NCI-H345 (cell line): ENCODE measurements at regions not wholly inside any gene's neighbourhood (a gene's known extent, or its start where the extent isn't known, plus 50 kb on each side); places are given as distances from the start of the nearest gene placed in this dataset.
"Not testable (repeated sequence)": the region's sequence is repeated elsewhere in the genome, so short reads cannot be mapped to it uniquely, and the experiment has no call there.

Source experiments
- DNase-seq: peaks from one replicate; lab custom pipeline; 2025; lab: John Stamatoyannopoulos, UW

DNA sequence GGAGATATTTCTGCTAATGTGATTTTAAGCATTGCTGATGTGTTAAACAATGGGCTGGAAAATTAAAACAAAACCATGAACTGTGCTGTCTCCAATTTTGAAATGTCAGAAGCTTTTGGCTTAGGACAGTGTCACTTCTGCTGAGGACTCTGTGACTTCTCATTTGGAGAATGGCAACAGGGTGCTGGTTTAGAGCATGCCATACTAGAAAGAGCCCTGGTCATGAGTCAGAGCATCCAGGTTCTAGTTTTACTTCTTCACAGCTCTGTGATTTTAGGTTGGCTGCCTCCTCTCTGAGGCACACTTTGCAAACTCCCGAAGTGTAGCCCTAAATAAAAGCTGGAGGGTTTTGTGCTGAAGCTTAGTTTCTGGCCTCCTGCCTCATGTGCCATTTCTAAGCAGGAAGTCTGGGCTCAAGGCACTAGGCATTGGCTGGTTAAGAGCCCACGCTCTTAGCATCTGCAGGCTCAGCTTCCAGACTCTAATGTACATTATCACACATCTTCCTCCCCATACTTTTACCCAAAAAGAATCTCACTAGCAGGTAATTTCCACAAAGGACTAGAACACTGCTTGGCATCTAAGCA, 193.8 kb downstream of the CNTN3 start:
- DNase-seq, result no peak

DNA sequence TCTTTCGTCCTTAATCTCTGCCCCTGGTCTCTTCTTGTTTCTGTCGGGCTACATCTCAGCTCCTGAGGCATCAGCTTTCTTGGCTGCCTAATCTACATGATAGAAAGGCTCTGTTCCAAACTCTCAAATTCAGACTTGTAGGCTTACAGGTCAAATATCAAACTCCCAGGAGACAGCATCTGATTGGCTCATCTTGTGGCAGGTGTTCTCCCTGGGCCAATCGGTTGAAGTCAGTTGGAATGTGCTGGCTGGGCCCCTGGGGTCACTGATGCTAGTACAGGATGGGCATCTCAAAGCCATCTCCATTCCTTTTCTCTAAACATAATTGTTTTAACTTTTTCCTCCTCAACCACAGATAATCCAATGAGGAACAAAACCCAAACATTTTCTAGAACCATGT, 198.7 kb downstream of the CNTN3 start:
- no peak for DNase-seq

DNA sequence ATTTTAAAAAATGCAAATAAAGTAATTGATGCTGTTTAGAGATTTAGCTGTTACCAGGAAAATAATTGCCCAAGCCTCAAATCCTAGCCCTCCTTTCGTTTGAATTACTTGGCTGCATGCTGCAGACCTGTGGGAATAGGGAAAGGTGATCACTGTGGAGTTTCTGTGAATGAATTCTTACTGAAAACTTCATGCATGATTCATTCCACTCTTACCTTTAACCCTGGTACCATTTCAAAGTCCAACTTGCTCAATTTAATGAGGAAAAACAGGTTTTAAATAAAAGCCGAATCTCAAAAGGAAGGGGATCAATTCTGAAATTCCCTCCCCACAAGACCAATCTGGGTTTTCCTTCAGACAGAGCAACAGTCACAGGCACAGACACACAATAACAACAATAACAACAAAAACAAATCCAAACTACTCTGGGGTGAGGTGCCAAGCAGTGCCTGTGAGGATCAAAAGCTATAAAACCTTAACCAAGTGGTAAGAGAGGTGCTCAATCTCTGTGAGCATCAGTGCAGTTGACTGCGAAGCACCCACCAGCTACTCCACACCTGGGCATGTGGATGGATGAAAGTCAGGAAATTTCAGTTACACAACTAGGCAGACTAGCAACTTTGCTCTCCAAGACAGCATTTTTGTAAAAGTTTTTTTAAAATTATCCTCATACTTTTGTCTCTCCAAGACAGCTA, 200.8 kb downstream of the CNTN3 start:
- no peak for DNase-seq

DNA sequence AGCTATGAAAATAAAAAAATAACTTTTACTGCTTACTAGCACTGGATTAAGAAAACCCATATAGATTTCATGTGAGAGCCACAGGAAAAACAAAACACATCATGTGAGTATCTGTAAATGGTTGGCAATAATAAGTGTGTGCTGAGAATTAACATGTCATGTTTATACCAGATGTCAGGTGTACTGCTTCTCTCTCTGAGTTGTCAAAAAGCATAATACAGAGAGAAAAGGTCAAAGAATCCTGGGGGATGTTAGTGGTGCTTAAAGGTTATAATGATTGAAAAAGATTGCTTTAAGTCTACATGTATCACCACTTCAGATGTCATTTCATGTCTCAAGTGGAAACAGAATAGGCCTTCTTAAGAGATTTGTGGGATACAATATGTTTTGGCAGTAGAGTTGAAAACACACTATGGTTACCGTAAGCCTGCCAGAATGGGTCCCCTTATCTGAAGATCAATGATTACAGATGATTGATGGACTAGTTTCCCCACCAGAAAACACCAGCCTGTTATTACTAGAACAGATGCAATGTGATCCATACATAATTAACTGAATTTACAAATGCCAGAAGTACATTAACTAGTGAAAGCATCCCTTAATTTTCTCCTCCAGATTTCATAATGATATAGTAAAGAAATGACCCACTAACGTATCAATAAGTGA, 204.1 kb downstream of the CNTN3 start:
- DNase-seq, result no peak

DNA sequence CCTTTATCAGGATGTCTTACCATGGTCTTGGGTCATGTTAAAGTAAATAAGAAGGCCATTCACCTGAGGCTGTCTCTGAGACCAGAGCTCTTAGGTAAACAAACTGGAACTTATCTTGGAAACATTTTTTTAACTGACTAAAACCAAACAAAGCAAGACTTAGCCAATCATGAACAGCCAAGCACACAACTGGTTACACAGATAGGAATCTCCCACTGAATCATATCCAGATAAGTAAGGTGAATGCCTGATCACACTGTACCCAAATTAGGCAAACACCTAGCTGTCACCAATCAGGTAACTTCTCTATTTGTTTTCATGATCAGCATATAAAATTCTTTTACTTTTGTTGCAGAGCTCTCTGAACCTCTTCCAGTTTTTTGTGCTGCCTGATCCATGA, 205.4 kb downstream of the CNTN3 start:
- no peak for DNase-seq

DNA sequence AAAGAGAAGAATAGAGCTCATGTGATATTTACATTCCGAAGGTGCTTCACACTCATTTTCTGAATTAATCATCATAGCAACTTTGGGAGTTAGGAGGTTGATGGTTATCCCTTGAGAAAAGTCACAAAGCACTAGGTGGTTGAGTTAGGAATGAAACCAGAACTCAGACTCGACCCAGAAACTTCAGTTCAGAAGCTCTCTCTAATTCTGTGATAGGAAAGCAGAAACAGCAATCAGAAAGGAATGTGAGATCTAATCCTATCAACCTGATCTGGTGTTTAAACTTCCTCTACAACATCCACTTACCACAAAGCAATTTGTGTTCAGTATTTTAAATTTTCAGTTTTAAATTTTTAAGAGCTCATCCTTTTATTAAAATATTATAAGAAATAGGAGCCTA, 211.2 kb downstream of the CNTN3 start:
- no peak for DNase-seq

DNA sequence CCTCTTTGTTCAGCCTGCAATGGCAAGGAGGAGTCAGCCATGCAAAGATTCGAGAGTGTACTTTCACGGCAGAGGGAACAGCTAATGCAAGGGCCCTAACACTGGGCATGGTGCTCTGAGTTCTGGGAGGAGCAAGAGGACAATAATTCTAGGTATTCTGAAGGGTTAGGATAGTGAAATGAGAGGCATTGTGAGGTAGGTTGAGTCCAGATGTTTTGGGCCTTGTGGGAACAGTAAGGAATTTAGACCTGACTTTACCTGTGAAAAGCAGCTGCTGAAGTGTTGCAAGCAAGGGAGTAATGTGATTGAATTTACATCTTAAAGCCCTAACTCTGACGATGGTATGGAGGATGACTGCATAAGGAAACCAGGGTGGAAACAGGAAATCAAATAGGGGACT, 211.6 kb downstream of the CNTN3 start:
- no peak for DNase-seq

DNA sequence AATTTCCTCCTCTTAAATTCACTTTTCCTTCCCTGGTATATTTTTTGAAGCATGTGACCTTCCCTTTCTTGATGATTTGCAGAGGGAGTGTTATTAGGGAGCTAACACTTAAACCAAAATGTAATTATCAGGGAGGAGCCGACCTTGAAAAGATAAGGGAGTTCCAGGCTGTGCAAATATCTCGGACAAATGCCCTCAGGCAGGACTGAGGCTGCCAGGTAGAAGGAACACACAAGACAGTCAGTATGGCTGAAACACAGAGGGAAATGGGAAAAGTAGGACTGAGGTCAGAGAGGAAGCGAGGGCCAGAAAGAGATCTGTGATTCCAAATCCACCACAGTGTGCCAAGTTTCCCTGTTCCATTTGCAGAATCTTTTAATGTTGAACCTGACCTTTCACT, 221.0 kb downstream of the CNTN3 start:
- DNase-seq, result no peak

DNA sequence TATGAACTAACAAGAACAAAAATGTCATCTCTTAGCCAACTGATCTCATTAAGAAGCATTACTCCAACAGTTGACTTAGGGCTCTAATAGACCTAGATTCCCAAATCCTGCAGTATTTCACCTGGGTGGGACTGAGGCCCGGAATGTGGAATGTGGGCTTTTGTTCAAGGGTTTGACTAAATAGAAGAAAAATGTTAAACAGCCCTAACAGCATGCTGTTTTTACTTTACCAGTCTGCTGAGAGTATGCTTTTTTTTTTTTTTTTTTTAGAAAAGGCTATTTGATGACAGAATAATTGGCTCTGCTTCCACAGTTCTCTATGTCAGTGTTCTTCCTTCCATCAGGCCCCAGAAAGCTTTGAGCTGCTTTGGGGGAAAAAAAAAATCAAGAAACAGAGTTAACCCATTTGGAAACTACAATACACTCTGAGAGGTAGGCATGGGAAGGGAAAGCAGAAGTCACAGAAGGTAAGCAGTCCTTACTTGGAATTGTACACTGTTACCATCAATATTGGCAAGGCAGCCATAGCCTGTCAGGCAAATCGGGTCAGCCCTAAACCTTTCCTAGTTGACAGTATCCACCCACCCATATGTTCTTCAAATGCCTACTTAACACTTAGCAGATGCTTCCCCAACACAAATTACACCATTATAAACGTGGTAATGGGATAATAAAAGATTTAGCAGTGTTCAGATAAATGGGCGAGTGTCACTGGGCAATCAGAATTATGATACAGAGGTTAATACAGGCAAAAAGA, 224.2 kb downstream of the CNTN3 start:
- DNase-seq, result no peak

DNA sequence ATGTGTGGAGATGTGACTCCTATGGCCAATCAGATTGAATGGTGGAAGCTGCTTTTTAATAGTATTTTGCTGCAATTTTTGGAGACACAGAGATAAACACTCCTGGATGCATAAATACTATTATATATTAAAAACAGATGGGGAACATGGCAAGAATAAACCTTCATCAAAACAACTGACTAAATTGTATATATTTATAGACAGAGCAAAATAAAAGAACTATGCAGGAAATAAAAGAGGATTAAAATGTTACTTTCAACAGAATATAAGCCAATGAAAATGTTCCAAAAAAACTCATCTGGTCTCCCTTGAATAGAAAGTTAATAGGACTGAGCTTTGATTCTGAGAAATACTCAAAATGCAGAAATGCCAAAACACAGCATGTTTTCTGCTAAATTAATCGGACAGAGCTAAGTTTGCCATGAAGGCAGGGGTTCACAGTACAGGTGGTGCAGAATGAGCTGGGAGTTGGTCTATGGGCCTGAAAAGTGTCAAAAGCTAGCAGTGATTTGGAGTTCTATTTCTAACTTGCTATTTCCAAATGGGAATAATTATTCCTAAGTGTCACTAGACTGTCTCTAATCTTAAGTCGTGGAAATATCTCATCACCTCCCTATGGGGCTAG, 227.2 kb downstream of the CNTN3 start:
- no peak for DNase-seq

DNA sequence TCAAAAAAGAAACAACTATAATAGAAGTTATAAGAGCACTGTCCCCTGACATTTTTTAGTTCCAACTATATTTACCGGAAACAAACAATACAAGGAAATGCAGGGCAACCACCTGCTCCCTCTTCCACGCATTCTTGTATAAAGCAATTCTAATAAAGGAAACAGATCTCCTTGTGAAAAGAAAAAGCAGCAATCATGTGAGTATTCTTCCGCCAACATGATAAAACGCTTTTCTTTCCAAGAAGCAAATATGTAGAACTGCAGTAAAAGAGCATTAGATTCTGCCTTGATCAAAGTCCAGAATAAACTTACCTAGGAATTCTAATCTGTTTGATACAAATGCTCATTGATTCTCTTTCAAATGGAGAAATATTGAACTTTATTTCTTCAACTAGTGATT, 230.3 kb downstream of the CNTN3 start:
- DNase-seq, result no peak

DNA sequence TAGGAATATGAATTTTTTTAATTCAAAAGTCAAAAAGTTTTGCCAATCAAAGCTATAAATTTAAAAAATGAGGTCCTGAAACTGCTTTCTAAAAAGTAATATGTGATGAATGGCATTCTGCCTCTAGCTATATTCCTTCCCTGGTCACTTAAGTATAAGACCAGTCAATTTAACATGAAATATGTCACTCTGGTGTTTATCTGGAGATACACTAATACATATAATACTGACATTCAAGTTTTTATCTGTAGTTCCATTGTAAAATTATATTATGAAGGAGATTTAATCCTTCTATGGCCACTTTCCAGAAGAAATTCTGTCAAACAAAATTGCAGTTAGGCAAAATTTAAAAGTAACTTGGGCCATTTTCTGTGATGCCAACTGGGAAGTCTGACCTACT, 236.8 kb downstream of the CNTN3 start:
- DNase-seq, result no peak

DNA sequence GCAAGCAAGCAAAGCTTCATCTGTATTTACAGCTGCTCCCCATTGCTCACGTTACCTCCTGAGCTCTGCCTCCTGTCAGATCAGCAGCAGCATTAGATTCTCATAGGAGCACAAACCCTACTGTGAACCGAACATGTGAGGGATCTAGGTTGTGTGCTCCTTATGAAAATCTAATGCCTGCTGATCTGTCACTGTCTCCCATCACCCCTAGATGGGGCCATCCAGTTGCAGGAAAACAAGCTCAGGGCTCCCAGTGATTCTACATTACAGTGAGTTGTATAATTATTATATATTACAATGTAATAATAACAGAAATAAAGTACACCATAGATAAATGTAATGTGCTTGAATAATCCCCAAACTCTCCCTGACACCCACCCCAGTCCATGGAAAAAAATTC, 238.1 kb downstream of the CNTN3 start:
- DNase-seq, result not testable (repeated sequence)

DNA sequence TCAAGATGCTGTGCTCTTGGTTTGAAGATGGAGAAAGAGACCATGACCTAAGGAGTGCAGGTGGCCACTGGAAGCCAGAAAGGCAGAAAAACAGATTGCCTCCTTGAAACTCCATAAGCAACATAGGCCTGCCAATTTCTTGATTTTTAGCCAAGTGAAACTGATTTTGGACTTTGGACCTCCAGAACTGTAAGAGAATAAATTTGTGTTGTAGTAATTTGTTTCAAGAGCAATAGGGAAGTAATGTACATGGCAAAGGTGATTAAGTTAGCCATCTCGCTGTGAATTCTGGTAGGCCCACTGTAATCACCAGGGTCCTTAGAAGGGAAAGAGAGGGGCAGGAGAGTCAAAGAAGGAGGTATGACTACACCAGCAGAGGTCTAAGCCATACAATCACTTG, 238.8 kb downstream of the CNTN3 start:
- DNase-seq, result no peak

DNA sequence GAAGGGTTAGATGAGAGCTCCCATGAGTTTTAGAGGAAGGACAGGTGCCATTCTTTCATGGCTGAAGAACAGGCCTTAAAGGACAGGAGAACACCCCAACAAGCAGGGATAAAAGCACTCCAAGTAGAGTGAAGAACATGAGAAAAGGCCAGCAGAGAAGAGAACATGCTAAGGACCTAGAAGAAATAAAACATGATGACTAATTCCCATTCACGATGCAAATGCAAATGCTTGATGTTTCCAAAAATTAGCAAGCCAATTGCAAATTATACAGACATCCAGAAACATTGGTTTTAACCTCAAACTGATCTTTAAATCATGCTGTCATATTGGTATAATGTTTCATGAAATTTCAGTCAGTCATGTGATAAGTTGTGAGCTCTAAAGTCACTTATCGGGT, 241.7 kb downstream of the CNTN3 start:
- no peak for DNase-seq

DNA sequence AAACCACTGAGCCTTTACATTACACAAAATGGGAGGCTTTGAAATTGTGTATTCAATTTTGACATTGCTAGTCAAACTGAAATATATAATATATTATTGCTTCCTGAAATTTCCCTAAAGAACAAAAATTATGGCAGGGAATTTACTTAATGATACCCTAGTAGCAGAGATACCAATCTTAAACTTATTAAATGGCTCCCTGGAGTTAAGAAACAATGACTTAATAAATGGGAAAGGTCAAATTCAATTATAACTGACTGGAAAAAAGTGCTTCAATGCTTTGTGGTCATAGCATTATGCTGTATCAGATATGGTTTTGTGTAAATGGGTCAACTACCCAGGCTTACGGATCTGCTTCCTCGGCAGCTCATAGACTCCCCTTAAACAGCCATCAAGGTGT, 244.1 kb downstream of the CNTN3 start:
- DNase-seq, result no peak

DNA sequence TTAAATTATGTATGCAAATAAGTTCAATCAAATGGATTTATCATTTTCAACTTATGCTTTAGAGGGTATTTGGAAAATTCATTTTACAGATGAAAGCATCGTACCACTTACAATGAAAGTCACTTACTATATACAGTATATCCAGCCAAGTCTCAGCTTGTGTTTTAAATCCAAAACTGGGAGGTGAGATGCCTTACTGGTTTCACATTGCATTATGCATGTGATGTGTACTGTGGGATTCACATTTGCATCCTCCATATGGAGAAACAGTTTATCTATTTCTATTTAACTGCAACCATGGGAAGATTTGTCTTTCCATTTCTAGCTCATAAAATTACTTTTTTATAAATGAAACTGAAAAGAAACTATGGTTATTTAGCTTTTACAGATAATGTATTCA, 248.1 kb downstream of the CNTN3 start:
- no peak for DNase-seq

DNA sequence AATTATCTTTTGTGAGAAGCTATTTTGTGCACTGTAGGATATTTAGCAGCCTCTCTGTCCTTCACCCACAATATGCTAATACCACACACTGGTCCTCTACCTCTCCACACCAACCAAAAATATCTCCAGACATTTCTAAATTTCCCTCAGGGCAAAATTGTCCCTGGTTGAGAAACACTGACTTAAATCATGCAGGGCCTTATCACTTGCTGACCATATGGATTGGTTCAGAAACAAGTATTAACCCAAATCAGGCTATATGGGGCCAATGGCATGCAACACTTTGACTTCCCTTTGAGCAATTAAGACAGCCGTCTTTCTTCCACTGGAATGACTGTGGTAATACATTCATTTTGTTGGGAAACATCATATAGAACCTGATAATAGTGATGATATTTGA, 251.1 kb downstream of the CNTN3 start:
- no peak for DNase-seq

DNA sequence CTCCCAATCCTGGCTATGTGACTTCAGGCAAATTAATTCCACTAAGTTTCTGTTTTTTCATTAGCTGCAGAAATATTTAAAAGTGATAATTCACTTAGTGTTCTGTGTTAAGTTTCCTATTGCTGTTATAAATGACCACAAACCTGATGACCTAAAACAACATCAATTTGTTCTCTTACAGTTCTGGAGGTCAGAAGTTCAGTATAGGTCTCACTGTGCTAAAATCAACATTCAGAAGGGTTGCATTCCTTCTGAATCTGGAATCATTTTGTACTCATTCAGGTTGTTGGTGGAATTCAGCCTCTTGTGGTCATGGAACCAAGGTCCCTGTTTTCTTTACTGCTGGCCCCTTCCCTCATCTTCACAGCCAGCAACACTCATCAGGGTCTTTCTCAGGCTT, 254.1 kb downstream of the CNTN3 start:
- no peak for DNase-seq

DNA sequence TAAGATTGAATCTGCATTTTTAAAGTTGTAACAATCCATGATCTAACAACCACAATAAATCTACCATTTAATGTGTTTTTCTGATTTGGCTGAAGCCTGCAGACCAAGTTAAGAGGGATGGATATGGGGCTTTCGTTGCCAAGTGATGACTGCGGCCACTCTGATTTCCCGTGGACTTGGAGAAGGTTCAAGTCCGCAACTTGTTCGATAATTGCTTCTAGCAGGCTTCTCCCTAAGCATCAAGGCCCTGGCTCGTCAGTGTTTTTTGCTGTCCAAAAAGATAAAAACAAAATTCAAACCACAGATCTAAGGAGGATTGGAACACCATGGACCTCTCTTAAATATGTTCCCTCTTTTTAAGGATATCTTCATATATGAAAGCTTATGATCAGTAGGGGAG, 256.6 kb downstream of the CNTN3 start:
- no peak for DNase-seq

DNA sequence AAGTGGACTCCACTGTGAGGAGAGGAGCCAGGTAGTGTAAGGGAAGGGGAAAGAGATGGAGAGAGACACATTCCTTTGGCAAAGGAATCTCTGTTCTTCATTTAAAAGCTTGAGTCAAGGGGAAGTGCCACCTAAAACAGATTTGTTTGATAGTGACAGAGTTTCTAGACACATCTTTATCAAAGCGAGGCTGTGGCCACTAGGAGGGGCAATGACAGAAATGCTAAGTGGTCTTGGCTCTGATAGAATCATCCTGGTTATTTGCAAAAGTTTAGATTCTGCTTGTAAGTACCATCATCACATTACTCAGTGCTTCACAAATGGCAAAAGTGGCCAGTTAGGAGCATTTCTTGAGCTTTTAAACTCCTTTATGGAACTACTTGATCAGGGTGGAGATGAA, 261.4 kb downstream of the CNTN3 start:
- DNase-seq, result no peak

DNA sequence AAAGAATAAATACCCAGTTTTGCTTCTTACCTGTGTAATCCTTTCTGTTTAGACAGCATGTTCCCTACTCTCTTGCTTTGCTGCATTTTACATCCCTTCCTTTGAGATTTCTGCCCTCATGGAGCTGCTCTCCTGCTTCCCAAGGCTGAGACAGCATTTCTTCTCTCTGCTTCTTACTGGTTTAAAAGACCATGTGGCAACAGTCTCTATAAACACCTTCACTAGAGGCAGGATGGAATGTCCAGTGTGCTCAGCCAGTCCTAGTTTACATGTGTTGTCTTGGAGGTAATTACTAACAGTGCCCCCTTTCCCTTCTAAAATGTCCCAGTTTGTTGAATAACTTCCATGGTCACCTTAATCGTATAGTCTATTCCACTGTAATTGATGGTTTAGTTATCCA, 262.3 kb downstream of the CNTN3 start:
- no peak for DNase-seq

DNA sequence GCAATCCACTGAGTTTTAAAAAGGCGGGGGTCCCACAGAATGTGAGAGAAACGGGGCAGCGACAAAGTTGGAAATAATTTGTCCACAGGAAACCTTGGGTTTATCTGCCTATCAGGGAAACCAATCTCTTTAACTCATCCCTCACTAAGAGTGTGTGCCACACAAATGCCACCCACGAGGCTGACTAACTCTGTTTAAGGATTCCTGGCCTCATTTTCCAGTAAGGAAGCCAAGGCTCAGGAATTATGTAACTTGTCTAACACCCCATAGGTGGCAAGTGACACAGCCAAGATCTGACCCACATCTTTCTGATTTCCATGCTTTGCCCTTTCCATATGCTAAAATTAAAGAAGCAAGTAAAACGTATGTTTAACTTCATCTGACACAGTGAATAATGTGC, 263.2 kb downstream of the CNTN3 start:
- DNase-seq, result no peak
